HG02970 (cell line): ENCODE measurements at regions not wholly inside any gene's neighbourhood (a gene's known extent, or its start where the extent isn't known, plus 50 kb on each side); places are given as distances from the start of the nearest gene placed in this dataset.

ENCODE experiments used
- ATAC-seq: cut with Tn5 transposase; IDR thresholded peaks from one replicate; pipeline ENCODE4 v1.9.1; 2021; ENCODE audit warnings: mild to moderate bottlenecking, moderate library complexity, moderate number of reproducible peaks; ENCODE audit not compliant: unreplicated experiment, low FRiP score

GRCh38 chr11:110989428-110990133 is 255.9 kb upstream of the POU2AF2 start:
- ATAC-seq: no peak

GRCh38 chr11:110988671-110989070 is 256.9 kb upstream of the POU2AF2 start:
- no peak for ATAC-seq

GRCh38 chr11:110986016-110986415 is 259.5 kb upstream of the POU2AF2 start:
- ATAC-seq: no peak

- no peak for ATAC-seq
Observed at GRCh38 chr11:110985547-110985946, 260.0 kb upstream of the POU2AF2 start.

- ATAC-seq: no peak
Observed at GRCh38 chr11:110984693-110985092, 260.8 kb upstream of the POU2AF2 start.

GRCh38 chr11:110984147-110984546 is 261.4 kb upstream of the POU2AF2 start:
- no peak for ATAC-seq

GRCh38 chr11:110982214-110982613 is 263.3 kb upstream of the POU2AF2 start:
- no peak for ATAC-seq

- ATAC-seq: no peak
Observed at GRCh38 chr11:110979696-110980095, 265.8 kb upstream of the POU2AF2 start.

GRCh38 chr11:110977661-110978060 is 265.4 kb upstream of the ARHGAP20 start:
- no peak for ATAC-seq

- no peak for ATAC-seq
Observed at GRCh38 chr11:110974731-110975130, 262.5 kb upstream of the ARHGAP20 start.

- ATAC-seq: no peak
Observed at GRCh38 chr11:110973401-110973980, 261.3 kb upstream of the ARHGAP20 start.

GRCh38 chr11:110972640-110973039 is 260.4 kb upstream of the ARHGAP20 start:
- no peak for ATAC-seq

- ATAC-seq: no peak
Observed at GRCh38 chr11:110972106-110972505, 259.9 kb upstream of the ARHGAP20 start.

GRCh38 chr11:110971140-110971539 is 258.9 kb upstream of the ARHGAP20 start:
- no peak for ATAC-seq

- no peak for ATAC-seq
Observed at GRCh38 chr11:110968348-110969062, 256.3 kb upstream of the ARHGAP20 start.

GRCh38 chr11:110966131-110966530 is 253.9 kb upstream of the ARHGAP20 start:
- ATAC-seq: no peak

- no peak for ATAC-seq
Observed at GRCh38 chr11:110962921-110963320, 250.7 kb upstream of the ARHGAP20 start.

- no peak for ATAC-seq
Observed at GRCh38 chr11:110960167-110960566, 247.9 kb upstream of the ARHGAP20 start.

- ATAC-seq: no peak
Observed at GRCh38 chr11:110958216-110958615, 246.0 kb upstream of the ARHGAP20 start.

GRCh38 chr11:110955776-110956175 is 243.5 kb upstream of the ARHGAP20 start:
- ATAC-seq: no peak

- ATAC-seq: no peak
Observed at GRCh38 chr11:110951950-110952503, 239.8 kb upstream of the ARHGAP20 start.
